DMS114 treated with DMSO at 0.1 percent for 48 hours (cell line): ENCODE measurements at regions not wholly inside any gene's neighbourhood (a gene's known extent, or its start where the extent isn't known, plus 50 kb on each side); places are given as distances from the start of the nearest gene placed in this dataset.

ENCODE experiments used
- DNase-seq: peaks from one replicate; lab custom pipeline; 2025; ENCODE audit not compliant: unreplicated experiment; lab: John Stamatoyannopoulos, UW

GRCh38 chr16:73287859-73288405, 240.0 kb upstream of the ZFHX3 start:
- no peak for DNase-seq

DNA sequence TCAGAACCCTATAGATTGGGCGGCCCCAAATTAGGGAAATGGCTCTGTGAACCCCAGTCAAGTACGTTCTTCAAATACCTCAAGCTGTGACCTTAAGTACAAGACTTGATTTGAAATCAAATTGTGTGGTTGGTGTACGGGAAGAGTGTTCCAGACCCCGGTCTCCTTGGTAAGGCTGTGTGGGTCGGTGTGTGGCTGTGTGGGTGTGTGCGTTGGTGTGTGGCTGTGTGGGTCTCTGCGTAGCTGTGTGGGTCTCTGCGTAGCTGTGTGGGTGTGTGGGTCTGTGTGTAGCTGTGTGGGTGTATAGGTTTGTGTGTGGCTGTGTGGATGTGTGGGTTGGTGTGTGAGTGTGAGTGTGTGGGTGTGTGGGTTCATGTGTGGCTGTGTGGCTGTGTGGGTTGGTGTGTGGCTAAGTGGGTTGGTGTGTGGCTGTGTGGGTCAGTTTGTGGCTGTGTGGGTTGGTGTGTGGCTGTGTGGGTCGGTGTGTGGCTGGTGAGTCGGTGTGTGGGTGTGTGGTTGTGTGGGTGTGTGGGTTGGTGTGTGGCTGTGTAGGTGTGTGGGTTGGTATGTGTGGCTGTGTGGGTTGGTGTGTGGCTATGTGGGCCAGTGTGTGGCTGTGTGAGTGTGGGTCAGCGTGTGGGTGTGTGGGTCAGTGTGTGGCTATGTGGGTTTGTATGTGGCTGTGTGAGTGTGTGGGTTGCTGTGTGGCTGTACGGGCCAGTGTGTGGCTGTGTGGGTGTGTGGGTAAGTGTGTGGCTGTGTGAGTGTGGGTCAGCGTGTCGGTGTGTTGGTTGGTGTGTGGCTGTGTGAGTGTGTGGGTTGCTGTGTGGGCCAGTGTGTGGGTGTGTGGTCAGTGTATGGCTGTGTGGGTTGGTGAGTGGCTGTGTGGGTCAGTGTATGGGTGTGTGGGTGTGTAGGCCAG, 238.7 kb upstream of the ZFHX3 start:
- no peak for DNase-seq

GRCh38 chr16:73285436-73286201, 237.7 kb upstream of the ZFHX3 start:
- no peak for DNase-seq

DNA sequence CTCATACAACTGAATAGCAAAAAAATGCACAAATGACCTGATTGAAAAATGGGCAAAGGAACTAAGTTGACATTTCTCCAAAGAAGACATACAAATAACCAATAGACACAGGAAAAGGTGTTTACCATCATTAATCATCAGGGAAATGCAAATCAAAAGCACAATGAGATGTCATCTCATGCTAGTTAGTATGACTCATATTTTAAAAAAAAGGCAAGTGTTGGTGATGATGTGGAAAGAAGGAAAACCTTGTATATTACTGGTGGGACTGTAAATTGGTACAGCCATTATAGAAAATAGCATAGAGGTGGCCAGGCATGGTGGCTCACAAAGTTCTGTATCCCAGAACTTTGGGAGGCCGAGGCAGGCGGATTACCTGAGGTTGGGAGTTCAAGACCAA, 232.5 kb upstream of the ZFHX3 start:
- no peak for DNase-seq

GRCh38 chr16:73279451-73279850, 231.5 kb upstream of the ZFHX3 start:
- DNase-seq = no peak

- DNase-seq = no peak
These were observed 229.1 kb upstream of the ZFHX3 start for GRCh38 chr16:73277071-73277470.

DNA sequence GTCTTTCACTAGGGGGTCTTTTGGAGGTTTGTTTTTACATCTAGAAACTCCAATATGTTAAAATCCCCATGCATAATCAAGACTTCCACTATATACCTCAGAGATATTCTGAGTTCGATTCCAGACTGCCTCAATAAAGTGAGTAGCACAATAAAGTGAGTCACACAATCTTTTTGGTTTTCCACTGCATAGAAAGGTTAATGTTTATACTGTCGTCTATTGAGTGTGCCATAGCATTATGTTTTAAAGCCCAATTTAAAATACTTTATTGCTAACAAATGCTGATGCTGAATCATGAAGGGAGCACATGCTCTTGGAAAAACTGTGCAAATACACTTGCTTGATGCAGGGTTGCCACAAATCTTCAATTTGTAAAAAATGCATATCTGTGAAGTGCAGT, 227.5 kb upstream of the ZFHX3 start:
- no peak for DNase-seq

GRCh38 chr16:73275024-73275423, 227.1 kb upstream of the ZFHX3 start:
- no peak for DNase-seq

- no peak for DNase-seq
These were observed 226.2 kb upstream of the ZFHX3 start for GRCh38 chr16:73274140-73274539.

GRCh38 chr16:73268366-73268993, 220.6 kb upstream of the ZFHX3 start:
- DNase-seq = no peak

DNA sequence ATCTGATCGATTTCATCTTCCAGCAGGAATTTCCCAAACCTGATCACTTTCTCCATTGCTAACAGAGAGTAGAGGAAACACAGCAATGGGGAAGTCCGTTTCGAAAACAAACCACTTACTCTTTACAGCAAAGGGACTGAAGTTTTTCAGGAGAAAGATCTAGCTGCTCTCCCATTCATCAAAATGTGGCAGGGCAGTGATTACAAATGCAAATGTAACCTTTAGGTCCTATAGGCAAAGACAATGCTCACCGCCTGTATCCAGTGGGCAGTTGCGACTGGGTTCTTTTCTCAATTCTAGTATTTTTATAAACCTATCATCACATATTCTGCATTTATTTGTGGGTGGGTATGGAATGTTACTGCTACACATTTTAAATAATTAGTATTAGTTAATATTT, 218.0 kb upstream of the ZFHX3 start:
- DNase-seq = no peak

DNA sequence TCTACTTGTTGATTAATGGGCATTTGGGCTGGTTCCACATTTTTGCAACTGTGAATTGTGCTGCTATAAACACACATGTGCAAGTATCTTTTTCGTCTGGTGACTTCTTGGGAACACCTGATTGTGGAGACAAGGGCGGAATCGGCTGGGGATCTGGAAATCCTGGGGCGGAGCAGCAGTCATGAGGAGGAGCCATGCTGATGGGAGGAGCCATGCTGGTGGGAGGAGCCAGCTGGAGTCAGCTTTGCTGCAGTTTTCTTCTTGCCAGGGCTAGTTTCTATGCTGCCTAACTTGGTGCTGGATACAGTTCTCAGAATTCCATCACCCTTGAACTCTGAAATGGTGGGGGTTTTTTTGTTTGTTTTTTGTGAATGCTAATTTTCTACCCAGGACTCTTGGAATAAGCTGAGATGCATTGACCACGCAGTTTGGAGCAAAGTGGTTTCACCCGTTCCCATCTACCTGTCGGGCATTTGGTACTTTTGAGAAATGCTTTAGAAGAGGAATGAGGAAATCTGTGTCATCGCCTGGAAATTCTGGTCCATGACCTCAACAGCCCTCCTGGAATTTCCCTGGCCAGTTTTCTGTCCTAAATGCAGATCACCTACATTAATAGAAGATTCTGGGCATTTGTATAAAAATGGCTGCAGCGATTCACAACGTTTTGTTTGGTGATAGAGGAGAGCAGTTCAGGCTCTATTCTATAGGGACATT, 217.4 kb upstream of the ZFHX3 start:
- no peak for DNase-seq

- no peak for DNase-seq
These were observed 215.0 kb upstream of the ZFHX3 start for GRCh38 chr16:73262931-73263330.

- no peak for DNase-seq
These were observed 207.1 kb upstream of the ZFHX3 start for GRCh38 chr16:73255031-73255430.

GRCh38 chr16:73253922-73254480, 206.1 kb upstream of the ZFHX3 start:
- DNase-seq = no peak

- DNase-seq = no peak
These were observed 204.5 kb upstream of the ZFHX3 start for GRCh38 chr16:73252446-73252845.

DNA sequence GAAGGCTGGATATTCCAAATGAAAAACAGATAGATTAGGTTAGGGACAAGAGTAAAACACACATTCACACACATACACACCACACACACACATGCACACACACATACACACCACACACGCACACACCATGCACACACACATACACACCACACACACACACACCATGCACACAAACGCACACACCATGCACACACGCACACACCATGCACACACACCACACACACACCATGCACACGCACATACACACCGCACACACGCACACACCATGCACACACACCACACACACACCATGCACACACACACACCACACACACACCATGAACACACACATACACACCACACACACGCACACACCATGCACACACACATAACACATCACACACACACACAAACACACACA, 203.7 kb upstream of the ZFHX3 start:
- DNase-seq = no peak

GRCh38 chr16:73248316-73248715, 200.4 kb upstream of the ZFHX3 start:
- DNase-seq = no peak

DNA sequence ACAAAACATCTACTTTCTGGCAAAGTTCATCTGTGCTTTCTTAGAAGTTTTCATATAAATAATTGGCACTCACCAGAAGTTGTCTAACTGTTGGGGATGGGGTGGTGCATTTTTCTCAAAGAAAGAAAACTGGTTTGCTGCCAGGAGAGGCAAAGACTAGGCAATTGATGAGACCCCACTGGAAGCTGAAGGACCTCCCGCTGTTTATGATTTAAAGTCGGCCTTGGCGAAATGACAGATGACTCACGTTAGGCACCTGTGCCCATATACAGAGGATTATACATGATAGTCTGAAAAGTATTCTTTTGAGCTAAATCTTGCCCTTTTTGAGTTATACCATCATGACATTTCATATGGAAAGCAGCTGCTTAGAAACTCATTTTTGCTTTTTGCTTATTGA, 193.0 kb upstream of the ZFHX3 start:
- DNase-seq = no peak

DNA sequence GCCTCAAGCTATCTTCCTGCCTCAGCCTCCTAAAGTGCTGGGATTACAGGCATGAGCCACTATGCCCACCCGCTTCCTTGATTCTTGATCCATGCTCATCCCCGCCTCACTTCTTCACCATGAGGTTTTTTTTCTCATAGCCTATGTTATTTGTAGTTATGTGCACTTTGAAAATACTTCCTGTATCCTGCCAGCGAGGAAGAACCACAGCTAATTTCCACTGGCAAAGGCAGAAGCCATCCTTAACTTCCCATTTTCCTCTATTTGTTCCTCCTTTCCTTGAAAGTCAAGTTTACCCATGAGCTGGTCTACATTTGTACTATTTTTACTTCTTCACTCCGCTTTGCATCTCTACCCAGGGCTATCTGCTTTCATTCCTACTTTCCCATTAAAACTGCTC, 189.7 kb upstream of the ZFHX3 start:
- no peak for DNase-seq

DNA sequence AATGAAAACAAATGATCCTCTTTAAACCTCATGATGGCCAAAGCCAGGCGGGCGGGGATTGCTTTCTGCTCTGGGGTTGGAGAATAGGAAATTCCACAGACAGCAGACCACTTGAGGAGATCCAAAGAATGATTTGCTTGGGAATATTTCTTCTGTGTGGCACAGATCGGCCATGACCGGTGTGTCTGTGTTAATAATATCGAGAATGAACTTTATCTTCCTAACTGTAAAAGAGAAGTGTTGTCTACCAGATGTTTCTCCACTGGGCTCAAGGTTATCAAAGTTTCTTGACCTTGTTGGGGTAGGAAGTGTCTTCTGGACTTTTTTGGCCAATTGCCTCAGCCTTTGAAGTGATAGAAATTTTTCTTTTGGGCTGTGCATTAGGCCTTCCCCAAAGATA, 186.6 kb upstream of the ZFHX3 start:
- no peak for DNase-seq
